KG1 (cell line): ENCODE measurements at regions not wholly inside any gene's neighbourhood (a gene's known extent, or its start where the extent isn't known, plus 50 kb on each side); places are given as distances from the start of the nearest gene placed in this dataset.
"Not testable (repeated sequence)": the region's sequence is repeated elsewhere in the genome, so short reads cannot be mapped to it uniquely, and the experiment has no call there.

ENCODE experiments used
- DNase-seq: peaks from one replicate; lab custom pipeline; 2025; lab: John Stamatoyannopoulos, UW

- no peak for DNase-seq
Measured at GRCh38 chr5:101505891-101506570, 602.9 kb upstream of the ST8SIA4 start.

DNA sequence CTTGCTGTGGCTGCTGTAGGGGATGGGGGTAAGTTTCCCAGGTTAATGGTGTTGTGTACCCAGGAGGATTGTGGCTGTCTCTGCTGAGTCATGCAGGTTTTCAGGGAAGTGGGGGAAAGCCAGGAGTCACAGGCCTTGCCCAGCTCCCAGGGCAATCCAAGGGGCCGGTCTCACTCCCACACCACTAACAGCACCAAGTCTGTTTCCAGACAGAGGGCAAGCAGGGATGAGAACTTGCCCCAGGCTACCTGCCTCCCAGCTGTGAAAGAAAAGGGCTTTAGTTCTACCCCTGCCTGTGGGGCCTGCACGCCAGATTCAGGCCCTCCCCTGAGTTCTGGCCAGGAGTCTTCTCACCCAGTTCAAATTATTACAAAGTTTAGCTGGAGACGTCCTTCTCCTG is 579.8 kb upstream of the ST8SIA4 start:
- no peak for DNase-seq

- no peak for DNase-seq
Measured at GRCh38 chr5:101473483-101473882, 570.4 kb upstream of the ST8SIA4 start.

DNA sequence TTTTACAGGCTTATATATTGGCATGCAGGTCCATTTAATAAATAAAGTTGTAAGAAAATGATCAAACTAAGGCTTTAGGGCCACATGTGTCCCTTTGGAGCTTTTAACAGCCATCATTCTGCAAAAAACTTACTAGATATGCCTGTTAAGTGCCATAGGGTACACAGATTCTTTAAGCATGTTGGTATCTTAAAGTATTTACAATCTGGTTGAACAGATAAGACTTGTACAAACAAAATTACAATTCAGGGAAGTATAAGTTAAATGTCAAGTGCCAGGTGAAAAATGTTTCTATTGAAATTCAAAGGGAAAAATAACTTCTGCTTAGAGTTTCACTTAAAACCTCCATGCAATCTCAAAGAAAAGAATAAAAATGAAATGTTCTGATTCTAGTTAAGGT is 558.4 kb upstream of the ST8SIA4 start:
- DNase-seq: no peak

- no peak for DNase-seq
Measured at GRCh38 chr5:101458587-101458986, 555.5 kb upstream of the ST8SIA4 start.

DNA sequence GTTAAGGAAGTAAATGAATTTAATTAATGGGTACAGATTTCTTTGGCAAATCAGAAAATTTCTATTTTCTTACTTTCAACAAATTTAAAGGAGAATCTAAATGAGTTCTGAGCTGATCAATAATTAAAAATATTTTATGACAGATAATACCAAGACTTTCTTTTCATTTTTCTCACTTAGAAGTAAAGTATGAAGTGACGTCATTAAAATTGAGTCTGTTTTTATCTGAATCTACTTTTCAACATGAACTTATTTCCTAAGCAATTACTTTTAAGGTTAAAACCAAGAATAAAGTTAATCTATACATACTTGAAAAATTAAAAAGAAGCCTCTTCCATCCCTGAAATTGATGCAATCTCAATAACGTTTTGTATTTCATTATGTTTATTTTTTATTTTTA is 552.8 kb upstream of the ST8SIA4 start:
- no peak for DNase-seq

DNA sequence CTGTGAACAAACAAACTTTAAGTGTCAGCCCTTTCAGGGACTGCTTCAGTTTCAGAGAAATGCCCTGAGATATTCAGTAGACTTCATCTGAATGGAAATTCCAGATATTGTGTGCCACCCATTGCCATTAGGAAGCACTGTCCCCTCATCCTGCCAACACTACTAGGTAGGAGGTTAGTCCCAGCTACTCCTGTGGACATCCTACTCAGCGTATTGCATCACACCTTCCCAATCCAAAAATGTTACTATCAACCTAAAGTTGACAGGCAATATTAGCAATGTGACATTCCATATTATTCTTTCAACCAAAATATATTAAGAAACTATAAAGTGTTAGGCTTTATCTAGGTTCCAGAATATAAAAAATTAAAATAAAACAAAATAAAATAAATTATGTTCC is 552.0 kb upstream of the ST8SIA4 start:
- no peak for DNase-seq

GRCh38 chr5:101442281-101442680 is 539.2 kb upstream of the ST8SIA4 start:
- DNase-seq: not testable (repeated sequence)

DNA sequence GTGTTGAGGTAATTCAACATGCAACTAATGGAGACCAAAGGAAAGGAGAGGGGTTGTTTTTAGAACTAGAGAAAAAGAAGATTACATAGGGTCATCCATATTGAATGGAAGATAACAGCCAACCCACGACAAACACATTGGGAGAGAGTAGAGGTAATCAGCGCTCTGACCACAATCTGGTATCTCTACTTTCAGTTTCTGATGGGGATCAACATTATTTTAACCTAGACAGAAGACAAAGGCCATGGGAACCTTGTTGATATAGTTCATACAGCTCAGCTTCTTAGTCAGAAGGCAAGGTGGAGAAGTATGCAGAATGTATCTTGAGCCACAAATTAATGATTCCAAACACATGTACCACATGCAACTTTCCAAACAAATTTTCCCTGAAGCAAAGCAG is 537.1 kb upstream of the ST8SIA4 start:
- no peak for DNase-seq

DNA sequence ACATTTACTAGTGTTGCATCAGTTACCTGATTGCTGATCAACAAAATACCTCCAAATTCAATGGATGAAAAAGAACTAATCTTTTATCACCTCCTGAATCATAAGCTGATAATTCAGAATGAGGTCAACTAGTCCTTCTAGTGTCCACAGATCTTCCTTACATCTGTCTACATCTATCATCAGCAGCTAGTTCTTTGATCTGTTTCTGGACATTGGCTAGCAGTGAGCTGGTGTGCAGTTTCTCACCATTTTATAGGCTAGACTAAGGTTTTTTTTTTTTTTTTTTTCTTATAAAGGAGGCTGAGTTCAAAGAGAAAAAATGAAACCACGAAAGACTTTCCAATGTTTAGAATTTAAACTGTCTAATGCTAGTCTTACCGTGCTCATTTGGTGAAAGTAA is 534.3 kb upstream of the ST8SIA4 start:
- no peak for DNase-seq

GRCh38 chr5:101435768-101436167 is 532.7 kb upstream of the ST8SIA4 start:
- no peak for DNase-seq

- DNase-seq: no peak
Measured at GRCh38 chr5:101431201-101431600, 528.1 kb upstream of the ST8SIA4 start.

GRCh38 chr5:101430551-101430950 is 527.5 kb upstream of the ST8SIA4 start:
- DNase-seq: no peak

- no peak for DNase-seq
Measured at GRCh38 chr5:101429241-101429640, 526.2 kb upstream of the ST8SIA4 start.

DNA sequence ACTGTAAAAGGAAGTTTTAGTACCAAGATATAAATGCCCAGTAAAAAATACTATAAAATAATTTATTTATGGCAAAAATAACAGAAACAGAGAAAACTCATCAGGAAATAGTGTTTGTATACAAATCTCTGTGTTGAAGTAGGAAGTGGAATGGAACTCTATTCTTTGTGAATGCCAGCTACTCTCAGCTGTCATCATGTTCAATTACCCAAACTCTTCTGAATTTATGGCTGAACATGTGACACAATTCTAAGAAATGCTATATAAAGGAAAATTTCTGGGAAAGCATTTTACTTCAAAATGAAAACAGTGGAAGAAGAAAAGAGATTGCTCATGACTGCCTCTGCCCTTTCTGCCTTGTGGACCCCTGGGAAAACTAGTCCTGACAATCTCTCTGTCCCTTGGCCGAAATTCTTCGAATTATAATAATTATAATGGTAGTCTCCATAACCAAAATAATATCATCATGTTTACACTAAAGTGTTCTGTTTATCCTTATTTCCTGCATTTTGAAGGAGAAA is 522.3 kb upstream of the ST8SIA4 start:
- DNase-seq: no peak

- no peak for DNase-seq
Measured at GRCh38 chr5:101424530-101425175, 521.6 kb upstream of the ST8SIA4 start.

DNA sequence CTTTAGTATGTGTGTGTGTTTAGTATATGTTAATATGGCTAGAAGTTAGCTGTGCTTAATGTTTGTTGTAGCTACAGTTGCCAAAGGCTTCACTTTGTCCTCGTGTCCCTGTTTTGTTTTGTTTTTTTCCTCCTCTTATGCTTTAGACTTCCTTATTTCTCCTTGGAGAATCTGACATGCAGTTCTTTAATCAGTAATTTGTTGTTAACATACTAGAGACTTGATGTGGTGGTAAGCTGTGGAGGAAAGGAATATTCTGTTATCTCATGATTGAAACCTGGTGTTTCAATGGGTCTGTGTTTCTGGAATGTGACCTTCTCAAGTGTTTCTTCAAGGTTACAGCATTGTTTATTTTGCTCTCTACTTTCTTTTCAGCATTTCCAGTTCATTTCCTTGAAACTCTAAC is 515.6 kb upstream of the ST8SIA4 start:
- DNase-seq: no peak

DNA sequence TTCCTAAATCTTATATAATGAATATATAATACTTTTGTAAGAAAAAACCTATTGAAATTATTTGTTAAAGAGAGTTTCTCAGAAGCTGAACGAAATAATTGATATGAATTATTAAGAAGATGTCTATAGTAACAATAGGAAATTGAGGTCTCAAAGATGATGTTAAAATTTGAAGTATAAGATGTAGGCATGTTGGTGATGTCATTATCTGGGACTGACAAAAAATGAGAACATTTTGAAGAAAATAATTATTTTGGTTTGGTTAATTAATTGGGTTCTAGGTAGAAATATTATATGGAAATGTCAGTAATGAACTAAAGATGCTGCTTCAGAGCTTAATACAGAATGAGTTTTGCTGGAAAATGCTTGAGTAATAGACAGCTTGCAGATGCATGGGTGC is 501.4 kb upstream of the ST8SIA4 start:
- DNase-seq: no peak

DNA sequence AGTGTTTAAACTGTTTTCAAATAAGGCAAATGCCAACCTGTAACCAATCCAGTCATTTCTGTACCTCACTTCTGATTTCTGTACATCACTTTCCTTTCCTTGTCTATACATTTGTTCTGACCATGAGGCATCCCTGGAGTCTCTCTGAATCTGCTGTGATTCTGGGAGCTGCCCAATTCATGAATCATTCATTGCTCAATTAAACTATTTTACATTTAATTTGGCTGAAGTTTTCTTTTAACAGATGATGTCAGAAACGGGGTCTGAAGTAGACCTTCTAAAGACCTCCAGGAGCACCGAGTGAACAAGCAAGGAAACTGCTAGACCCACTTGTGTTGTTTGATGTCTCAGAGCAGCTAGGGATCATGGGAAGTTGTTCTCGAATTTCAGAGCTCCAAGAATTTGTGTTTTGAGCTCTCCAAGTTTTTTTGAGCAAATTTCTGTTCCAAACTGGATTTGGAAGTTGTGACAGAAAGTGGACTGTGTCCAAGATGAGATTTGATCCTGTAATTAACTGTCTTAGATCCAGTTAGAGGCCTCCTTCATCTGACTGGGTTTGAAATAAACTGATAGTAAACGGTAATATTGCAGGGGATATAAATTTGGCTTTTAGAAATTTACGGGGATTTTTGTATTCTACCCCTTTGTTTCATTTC is 490.8 kb upstream of the ST8SIA4 start:
- DNase-seq: no peak

- DNase-seq: no peak
Measured at GRCh38 chr5:101390151-101390908, 487.2 kb upstream of the ST8SIA4 start.

GRCh38 chr5:101385276-101385675 is 482.2 kb upstream of the ST8SIA4 start:
- DNase-seq: no peak

GRCh38 chr5:101370181-101370580 is 467.1 kb upstream of the ST8SIA4 start:
- no peak for DNase-seq
